WI38 (cell line): ENCODE measurements at regions not wholly inside any gene's neighbourhood (a gene's known extent, or its start where the extent isn't known, plus 50 kb on each side); places are given as distances from the start of the nearest gene placed in this dataset.

ENCODE experiments used
- H3K4me3 ChIP-seq: 2 replicates; pipeline ENCODE4 v1.5.1; 2011; ENCODE audit warnings: low read depth, mild to moderate bottlenecking, control low read depth, low read length
- TF ChIP-seq, protein P1 (sequence below): IDR thresholded peaks from 2 replicates; pipeline ENCODE4 v1.5.1; 2012; ENCODE audit warnings: low read depth, mild to moderate bottlenecking, control low read depth, low read length

DNA sequence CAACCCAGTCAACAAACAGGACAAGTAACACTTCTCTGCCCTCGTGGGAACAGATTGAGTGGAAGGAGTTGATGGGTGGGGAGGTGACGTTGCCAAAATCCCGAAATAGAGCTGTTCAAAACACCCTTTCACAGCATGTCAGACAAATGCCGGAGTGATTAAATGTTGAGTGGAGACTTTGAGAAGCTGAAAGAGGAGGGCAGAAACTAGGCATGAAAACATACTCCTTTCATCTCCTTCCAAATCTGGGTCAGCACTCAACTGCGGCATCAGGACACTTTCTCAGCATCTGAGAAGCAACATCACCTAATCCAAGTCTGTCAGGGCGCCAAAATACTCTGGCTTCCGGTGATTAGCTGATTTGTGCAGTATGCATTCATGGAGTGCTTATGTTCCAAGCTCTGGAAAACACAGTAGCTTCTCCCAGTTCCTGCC, 51.5 kb upstream of the MRI1 start:
- TF ChIP-seq, protein P1, sequence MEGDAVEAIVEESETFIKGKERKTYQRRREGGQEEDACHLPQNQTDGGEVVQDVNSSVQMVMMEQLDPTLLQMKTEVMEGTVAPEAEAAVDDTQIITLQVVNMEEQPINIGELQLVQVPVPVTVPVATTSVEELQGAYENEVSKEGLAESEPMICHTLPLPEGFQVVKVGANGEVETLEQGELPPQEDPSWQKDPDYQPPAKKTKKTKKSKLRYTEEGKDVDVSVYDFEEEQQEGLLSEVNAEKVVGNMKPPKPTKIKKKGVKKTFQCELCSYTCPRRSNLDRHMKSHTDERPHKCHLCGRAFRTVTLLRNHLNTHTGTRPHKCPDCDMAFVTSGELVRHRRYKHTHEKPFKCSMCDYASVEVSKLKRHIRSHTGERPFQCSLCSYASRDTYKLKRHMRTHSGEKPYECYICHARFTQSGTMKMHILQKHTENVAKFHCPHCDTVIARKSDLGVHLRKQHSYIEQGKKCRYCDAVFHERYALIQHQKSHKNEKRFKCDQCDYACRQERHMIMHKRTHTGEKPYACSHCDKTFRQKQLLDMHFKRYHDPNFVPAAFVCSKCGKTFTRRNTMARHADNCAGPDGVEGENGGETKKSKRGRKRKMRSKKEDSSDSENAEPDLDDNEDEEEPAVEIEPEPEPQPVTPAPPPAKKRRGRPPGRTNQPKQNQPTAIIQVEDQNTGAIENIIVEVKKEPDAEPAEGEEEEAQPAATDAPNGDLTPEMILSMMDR = no peak

GRCh38 chr19:13707915-13708314, 56.4 kb upstream of the MRI1 start:
- no peak overlapping the region for H3K4me3 ChIP-seq

More for the DNA sequence above, 51.5 kb upstream of the MRI1 start:
- H3K4me3 ChIP-seq = no peak overlapping the region

DNA sequence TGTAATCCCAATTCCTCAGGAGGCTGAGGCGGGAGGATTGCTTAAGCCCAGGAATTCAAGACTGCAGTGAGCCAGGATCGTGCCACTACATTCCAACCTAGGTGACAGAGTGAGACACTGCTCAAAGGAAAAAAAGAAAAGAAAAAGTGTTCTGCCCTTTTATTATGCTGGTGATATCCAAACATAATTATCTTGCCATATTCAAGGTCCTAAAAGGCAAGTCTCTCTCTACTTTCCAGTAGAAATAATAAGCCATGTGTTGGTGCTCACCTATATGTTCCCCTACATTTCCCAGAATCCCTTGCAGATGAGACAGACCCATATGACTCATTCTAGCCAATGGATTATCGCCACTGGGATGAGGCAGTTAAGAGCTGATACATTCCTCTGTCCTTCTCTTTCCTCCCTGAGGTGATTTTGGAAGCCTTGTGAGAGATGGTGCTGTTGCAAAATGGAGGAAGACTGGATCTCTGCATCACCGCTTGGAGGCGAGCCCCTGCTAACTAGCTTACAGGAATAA, 58.3 kb upstream of the MRI1 start:
- H3K4me3 ChIP-seq = no peak overlapping the region
- TF ChIP-seq, protein P1 = no peak

More at GRCh38 chr19:13707915-13708314, 56.4 kb upstream of the MRI1 start:
- TF ChIP-seq, protein P1 = no peak

DNA sequence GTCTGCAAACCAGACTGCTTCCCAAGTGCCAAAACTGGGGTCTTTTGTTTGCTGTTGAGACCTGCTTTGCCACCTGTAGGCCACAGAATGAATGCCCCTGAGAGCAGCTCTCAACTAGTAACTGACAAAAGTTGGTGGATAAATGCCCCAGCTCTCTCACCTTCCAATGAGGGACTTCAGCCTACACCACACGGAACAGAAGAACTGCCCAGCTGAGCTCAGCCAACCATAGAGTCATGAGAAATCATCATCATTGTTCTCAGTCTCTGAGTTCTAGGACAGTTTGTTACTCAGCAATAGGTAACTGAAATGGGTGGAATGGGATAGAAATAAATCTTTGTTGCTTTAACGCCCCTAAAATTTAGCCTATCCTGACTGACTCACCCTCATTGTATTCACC, 59.1 kb upstream of the MRI1 start:
- TF ChIP-seq, protein P1 = no peak
- H3K4me3 ChIP-seq = no peak overlapping the region

- TF ChIP-seq, protein P1 = no peak
- H3K4me3 ChIP-seq = no peak overlapping the region
Observed at GRCh38 chr19:13701624-13702023, 62.7 kb upstream of the MRI1 start.

- TF ChIP-seq, protein P1 = no peak
- no peak overlapping the region for H3K4me3 ChIP-seq
Observed at GRCh38 chr19:13700621-13701020, 63.7 kb upstream of the MRI1 start.

- H3K4me3 ChIP-seq = no peak overlapping the region
- TF ChIP-seq, protein P1 = no peak
Observed at GRCh38 chr19:13699786-13700185, 64.5 kb upstream of the MRI1 start.
